Glomerular endothelial cell (primary cell): ENCODE measurements at regions not wholly inside any gene's neighbourhood (a gene's known extent, or its start where the extent isn't known, plus 50 kb on each side); places are given as distances from the start of the nearest gene placed in this dataset.

ENCODE experiments used
- DNase-seq: peaks from one replicate; pipeline ENCODE4 v3.0.0-alpha.2; 2011; ENCODE audit warnings: low read depth, low spot score; ENCODE audit errors: extremely low read depth

- DNase-seq: no peak
Measured at GRCh38 chr1:58380345-58380744, 166.2 kb downstream of the OMA1 start.

- DNase-seq: no peak
Measured at GRCh38 chr1:58367217-58367616, 179.3 kb downstream of the OMA1 start.

GRCh38 chr1:58365328-58365727, 181.2 kb downstream of the OMA1 start:
- DNase-seq: no peak

DNA sequence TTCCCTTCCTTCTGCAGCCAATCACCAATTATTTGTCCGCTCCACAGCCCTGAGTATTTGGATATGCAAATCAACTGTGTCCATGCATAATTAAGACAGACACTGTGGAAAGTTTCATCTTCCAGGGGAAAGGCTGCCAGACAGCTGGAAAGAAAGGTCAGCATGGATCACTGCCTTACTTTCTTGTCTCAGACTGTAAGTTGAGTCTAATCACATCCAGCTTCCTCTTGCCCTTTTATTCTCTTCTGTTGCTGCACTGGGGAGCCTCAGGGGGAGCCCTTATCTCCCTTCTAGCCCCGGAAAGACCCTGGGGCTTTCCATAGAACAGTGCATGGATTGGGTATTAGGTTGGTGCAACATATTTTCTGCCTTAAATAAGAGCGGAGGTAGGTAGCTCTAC, 182.9 kb downstream of the OMA1 start:
- DNase-seq: no peak

DNA sequence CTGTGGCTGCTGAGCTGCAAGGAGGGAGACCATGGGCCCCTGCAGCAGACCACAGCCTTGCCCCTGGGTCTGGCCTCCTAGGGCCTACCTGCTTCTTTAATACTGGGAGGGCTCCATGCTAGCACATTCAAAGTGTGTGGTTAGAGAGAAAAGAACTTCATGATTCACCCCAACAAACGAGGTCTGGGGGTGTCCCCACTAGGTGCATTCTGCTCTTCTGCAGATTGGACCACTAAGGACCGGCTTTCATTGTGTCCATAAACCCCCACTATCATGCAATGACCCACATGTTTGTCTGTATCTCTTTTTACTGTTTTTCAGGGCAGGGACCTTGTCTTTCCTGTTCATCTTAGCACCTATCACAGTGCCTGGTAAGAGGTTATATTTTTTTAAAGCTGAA, 185.4 kb downstream of the OMA1 start:
- no peak for DNase-seq

DNA sequence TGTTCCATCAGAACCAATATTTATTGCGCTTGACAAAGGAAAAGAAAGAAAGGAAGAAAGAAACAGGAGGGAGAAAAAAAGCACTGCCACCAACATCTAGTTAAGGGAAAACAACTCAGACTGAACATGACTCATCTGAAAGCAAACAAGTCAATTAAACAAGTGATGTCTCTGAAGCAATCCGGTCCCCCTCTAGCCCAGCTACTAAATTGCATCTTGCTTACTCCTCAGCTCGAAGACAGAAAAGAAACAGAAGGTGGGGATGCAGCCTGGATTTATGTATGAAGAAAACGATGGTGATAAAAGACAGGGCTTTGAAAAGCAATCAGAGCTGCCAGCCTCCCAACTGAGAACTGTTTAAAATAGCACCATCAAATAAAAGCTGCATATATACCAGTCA, 188.2 kb downstream of the OMA1 start:
- DNase-seq: no peak

DNA sequence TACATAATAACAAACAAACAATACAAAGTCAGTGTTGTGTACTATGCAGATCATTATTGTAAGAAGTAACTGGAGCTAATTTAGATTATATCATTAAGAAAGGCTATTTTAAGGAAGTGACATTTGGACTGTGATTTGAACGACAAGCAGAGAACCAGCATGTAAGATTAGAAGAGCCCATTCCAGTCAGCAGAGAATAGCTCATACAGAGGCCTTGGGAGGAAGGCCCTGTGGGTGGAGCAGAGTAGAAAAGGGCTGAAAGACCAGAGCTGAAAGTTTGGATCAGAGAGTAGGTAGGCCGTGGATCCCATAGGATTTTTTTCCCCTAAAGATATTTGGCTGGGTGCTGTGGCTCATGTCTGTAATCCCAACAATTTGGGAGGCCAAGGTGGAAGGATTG, 190.1 kb downstream of the OMA1 start:
- DNase-seq: no peak

DNA sequence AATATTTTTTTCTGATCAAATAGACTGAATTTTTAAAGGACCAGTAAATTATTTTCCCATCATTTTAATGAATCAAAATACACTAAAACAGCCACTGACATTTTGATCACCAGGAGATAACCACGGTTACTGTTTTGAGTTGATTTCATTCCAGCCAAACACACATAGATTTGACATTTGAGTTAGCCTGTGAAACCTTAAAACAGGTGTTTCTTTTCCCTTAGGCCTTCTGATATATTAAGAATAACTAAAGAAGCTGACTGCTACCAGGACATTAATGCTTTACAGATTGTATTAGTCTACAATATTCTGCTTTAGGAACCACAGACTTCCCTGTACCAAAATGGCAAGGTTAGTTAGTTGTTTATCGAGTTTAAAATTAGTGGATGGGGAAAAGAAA, 193.4 kb downstream of the OMA1 start:
- no peak for DNase-seq

GRCh38 chr1:58352476-58353092, 193.9 kb downstream of the OMA1 start:
- no peak for DNase-seq

GRCh38 chr1:58346036-58346355, 200.5 kb downstream of the OMA1 start:
- DNase-seq: no peak

- DNase-seq: no peak
Measured at GRCh38 chr1:58345215-58346035, 201.1 kb downstream of the OMA1 start.

GRCh38 chr1:58340185-58340584, 206.3 kb downstream of the OMA1 start:
- no peak for DNase-seq

DNA sequence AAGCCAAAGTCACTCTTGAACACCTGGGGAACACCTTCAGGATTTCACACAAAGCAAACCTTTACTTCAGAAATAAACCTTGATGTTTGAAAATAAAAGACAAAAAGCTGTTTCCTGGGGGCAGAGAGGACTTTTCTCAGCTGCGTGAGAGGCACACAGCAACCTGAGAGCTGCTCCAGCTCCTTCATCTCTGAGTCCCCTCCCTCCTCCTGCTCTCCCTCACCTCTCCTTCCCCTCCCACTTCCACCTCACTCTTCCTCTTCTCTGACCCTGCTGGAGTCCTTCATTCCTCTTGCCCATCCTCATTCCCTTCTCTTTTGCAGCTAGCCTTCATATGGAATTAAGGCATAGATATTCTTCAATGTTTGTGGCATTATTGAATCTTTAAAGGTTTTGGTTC, 208.4 kb downstream of the OMA1 start:
- no peak for DNase-seq

GRCh38 chr1:58333511-58333910, 213.0 kb downstream of the OMA1 start:
- no peak for DNase-seq

GRCh38 chr1:58331156-58331555, 215.4 kb downstream of the OMA1 start:
- no peak for DNase-seq

DNA sequence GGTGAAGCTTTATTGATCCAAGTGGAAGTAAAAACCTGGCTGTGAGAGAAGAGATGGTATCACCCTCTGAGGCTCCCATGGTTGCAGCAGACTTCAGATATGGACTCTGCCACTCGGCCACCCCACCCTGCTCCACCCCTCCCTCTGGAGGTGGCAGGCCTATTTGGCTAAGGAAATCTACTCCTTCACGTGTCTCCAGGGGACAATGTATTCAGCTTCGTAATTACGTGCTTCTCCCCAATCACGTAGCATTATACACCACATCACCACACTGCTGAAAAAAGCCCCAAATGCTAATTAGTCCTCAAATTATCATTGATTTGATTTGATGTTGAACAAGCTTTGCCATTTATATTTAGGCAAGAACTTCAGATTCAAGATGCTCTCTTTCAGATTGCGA, 220.7 kb downstream of the OMA1 start:
- no peak for DNase-seq

DNA sequence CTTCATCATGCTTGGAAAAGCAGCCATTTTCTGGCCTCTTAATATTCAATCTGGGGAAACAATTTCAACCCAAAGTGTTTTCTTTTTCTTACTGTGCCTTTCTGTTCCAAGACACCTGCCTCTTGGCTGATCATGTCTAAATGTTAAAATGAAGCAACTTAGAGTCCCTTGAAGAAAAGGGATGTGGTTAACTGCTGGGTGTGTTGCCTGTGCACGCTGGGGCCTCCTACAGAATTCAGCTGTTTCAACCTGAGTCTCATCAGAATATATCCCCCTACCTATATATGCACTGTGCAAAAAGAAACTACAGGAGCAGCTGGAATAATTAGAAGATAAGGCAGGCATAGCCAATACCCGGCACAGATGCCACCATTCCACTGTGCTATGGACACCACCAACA, 222.0 kb downstream of the OMA1 start:
- no peak for DNase-seq

DNA sequence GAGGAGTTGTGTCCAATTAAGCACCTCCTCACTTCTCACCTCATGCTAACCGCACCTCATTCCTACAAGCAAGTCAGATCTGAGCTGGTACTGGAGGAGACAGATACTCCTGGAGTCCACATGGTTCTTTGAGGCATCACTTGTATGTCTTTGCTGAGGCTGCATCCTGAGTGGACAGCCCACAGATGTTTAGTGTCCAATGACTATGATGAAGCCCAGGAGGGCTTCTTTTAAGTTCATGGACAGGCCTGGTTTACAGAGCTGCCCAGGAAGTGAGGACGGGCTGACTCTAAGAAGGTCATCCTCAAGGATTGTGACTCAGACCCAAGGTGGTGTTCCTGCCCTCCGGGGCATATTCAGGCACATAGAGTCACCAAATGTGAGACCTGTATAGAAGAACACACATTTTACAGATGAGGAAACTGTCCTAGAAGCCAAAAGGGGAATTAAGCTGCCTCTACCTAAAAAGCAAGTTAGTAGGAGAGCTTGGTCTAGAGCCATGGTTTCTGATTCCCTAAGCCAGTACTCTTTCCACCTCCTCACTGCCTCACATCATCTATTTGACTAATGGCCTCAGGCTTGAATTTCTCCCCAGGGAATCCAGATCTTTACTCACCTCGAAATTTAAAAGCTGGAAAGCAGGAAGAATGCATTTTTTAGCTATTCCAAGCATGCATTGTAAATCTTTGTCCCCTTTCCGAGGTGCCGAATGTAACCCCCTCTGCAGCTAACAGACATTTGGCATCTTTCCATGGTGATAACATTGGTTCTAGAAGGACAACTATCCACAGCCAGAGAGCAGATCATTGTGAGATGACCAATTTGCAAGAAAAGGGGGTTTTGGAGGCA, 228.1 kb downstream of the OMA1 start:
- no peak for DNase-seq

DNA sequence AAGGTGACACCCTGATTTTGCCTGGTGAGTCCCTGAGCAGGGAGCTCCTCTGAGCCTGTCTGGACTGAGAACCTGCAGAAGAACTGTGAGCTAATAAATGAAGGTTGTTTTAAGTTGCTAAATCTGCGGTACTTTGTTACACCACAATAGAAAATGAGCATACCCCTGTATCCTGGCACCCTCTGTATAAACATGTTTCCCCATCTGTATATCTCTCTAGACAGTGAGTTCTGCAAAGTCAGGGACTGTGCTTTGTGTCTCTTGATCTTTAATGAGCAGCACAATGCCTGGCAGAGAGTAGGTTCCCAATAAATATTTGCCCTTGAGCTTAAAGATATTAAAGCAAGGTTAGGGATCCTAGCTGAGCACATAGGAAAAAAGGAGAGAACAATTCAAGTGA, 228.8 kb downstream of the OMA1 start:
- DNase-seq: no peak

- DNase-seq: no peak
Measured at GRCh38 chr1:58317086-58317485, 229.4 kb downstream of the OMA1 start.

DNA sequence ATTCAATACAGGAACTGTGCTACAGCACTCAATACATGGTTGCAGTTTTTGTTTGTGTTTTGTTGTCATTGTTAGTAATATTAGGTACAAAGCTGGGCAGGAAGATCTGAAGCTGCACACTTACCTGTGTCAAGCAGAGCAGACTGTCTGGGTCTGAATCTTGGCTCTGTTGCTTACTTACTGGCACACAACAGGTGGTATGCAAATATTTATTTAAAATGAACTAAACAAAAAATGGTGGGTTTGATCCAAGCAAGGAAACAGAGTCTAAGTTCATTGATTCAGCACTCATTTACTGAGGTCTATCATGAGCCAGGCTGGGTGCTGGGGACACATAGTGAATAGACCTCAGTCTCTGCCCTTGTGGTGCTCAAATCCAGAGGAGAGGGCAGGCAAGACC, 230.4 kb downstream of the OMA1 start:
- DNase-seq: no peak
